ENCODE measurements at regions not wholly inside any gene's neighbourhood (a gene's known extent, or its start where the extent isn't known, plus 50 kb on each side); places are given as distances from the start of the nearest gene placed in this dataset.

- no peak for TF ChIP-seq CTCF (IDR thresholded peaks at IDR 0.05; ENCODE audit: unreplicated experiment)
- DNase-seq (ENCODE audit: low spot score, unreplicated experiment): no peak
- no peak overlapping the region for H3K27ac Mint-ChIP-seq
Measured at GRCh38 chr2:212903413-212903812, 248.0 kb downstream of the IKZF2 start.

GRCh38 chr2:212902421-212902820, 249.0 kb downstream of the IKZF2 start:
- Mint-ChIP-seq H3K4me3 (ENCODE audit: low read depth) (no peak overlapping the region), H3K36me3 (ENCODE audit: insufficient read depth) (no peaks in the 10 kb centered on the region), H3K9me3 (ENCODE audit: low read depth) (no peaks in the 10 kb centered on the region), H3K27me3 (no peaks in the 10 kb centered on the region), H3K4me1 (ENCODE audit: low read depth) (peaks cover 15% of the 10 kb centered on the region), H3K27ac (no peak overlapping the region)
- no peak for DNase-seq (ENCODE audit: low spot score, unreplicated experiment)
- TF ChIP-seq CTCF (IDR thresholded peaks at IDR 0.05; ENCODE audit: unreplicated experiment): no peak

More at GRCh38 chr2:212903413-212903812, 248.0 kb downstream of the IKZF2 start:
- H3K9me3 Mint-ChIP-seq (ENCODE audit: low read depth): no peaks in the 10 kb centered on the region
- H3K4me1 Mint-ChIP-seq (ENCODE audit: low read depth): peaks cover 16% of the 10 kb centered on the region
- no peaks in the 10 kb centered on the region for H3K36me3 Mint-ChIP-seq (ENCODE audit: insufficient read depth)
- no peaks in the 10 kb centered on the region for H3K27me3 Mint-ChIP-seq
- H3K4me3 Mint-ChIP-seq (ENCODE audit: low read depth): no peak overlapping the region

GRCh38 chr2:212901604-212902275, 249.7 kb downstream of the IKZF2 start:
- no peak overlapping the region for H3K4me3 Mint-ChIP-seq (ENCODE audit: low read depth)
- no peak overlapping the region for H3K27ac Mint-ChIP-seq
- peaks cover 12% of the 10 kb centered on the region for H3K4me1 Mint-ChIP-seq (ENCODE audit: low read depth)
- H3K36me3 Mint-ChIP-seq (ENCODE audit: insufficient read depth): no peaks in the 10 kb centered on the region
- DNase-seq (ENCODE audit: low spot score, unreplicated experiment): no peak
- H3K27me3 Mint-ChIP-seq: no peaks in the 10 kb centered on the region
- no peaks in the 10 kb centered on the region for H3K9me3 Mint-ChIP-seq (ENCODE audit: low read depth)
- TF ChIP-seq CTCF (IDR thresholded peaks at IDR 0.05; ENCODE audit: unreplicated experiment): no peak

GRCh38 chr2:212900715-212901114, 250.7 kb downstream of the IKZF2 start:
- Mint-ChIP-seq H3K36me3 (ENCODE audit: insufficient read depth) (no peaks in the 10 kb centered on the region), H3K27ac (no peak overlapping the region), H3K9me3 (ENCODE audit: low read depth) (no peaks in the 10 kb centered on the region), H3K27me3 (no peaks in the 10 kb centered on the region), H3K4me1 (ENCODE audit: low read depth) (peaks cover 4% of the 10 kb centered on the region), H3K4me3 (ENCODE audit: low read depth) (no peak overlapping the region)
- DNase-seq (ENCODE audit: low spot score, unreplicated experiment): no peak
- no peak for TF ChIP-seq CTCF (IDR thresholded peaks at IDR 0.05; ENCODE audit: unreplicated experiment)

GRCh38 chr2:212898011-212898410, 253.4 kb downstream of the IKZF2 start:
- Mint-ChIP-seq H3K36me3 (ENCODE audit: insufficient read depth) (no peaks in the 10 kb centered on the region), H3K27me3 (no peaks in the 10 kb centered on the region), H3K9me3 (ENCODE audit: low read depth) (no peaks in the 10 kb centered on the region), H3K4me1 (ENCODE audit: low read depth) (no peaks in the 10 kb centered on the region), H3K4me3 (ENCODE audit: low read depth) (no peak overlapping the region), H3K27ac (no peak overlapping the region)
- TF ChIP-seq CTCF (IDR thresholded peaks at IDR 0.05; ENCODE audit: unreplicated experiment): no peak
- no peak for DNase-seq (ENCODE audit: low spot score, unreplicated experiment)

Measured in progenitor cell of endocrine pancreas (in vitro differentiated cells).